ENCODE measurements at regions not wholly inside any gene's neighbourhood (a gene's known extent, or its start where the extent isn't known, plus 50 kb on each side); places are given as distances from the start of the nearest gene placed in this dataset.

DNA sequence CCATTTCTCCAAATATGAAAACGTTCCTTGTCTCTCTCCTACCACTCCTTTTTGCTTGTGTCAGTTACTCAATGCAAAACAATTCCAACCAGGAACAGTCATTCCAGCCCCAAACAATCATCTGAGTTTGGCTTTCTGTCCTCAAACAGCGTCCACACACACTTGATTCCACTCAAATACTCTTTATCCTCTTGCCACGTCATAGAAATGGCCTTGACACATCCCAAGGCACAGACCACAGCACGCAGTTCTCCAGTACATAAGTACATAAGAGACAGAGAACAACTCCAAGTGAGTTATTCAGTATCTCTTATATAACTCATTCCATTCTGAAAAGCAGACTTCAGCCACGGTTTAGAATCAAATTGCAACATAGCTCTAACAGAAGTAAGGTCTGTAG, 299.2 kb downstream of the RPS29 start:
- TF ChIP-seq, protein P1, sequence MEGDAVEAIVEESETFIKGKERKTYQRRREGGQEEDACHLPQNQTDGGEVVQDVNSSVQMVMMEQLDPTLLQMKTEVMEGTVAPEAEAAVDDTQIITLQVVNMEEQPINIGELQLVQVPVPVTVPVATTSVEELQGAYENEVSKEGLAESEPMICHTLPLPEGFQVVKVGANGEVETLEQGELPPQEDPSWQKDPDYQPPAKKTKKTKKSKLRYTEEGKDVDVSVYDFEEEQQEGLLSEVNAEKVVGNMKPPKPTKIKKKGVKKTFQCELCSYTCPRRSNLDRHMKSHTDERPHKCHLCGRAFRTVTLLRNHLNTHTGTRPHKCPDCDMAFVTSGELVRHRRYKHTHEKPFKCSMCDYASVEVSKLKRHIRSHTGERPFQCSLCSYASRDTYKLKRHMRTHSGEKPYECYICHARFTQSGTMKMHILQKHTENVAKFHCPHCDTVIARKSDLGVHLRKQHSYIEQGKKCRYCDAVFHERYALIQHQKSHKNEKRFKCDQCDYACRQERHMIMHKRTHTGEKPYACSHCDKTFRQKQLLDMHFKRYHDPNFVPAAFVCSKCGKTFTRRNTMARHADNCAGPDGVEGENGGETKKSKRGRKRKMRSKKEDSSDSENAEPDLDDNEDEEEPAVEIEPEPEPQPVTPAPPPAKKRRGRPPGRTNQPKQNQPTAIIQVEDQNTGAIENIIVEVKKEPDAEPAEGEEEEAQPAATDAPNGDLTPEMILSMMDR (IDR thresholded peaks at IDR 0.05; ENCODE audit: low read depth, low read length) = no peak
- H3K27ac ChIP-seq (ENCODE audit: low read depth, low read length) = no peak overlapping the region
- no peaks in the 10 kb centered on the region for H3K27me3 ChIP-seq (ENCODE audit: control insufficient read depth, insufficient read depth, low read length)
- CTCF ChIA-PET = no interaction called here
- H3K4me3 ChIP-seq (ENCODE audit: low read depth, low read length) = no peak overlapping the region
- no peaks in the 10 kb centered on the region for H3K9me3 ChIP-seq (ENCODE audit: control insufficient read depth, insufficient read depth, low read length)
- no peak for DNase-seq (ENCODE audit: low read depth, low spot score)
- POLR2A ChIA-PET = no interaction called here

GRCh38 chr14:49286257-49286983, 299.8 kb downstream of the RPS29 start:
- H3K4me3 ChIP-seq (ENCODE audit: low read depth, low read length) = no peak overlapping the region
- no peaks in the 10 kb centered on the region for H3K27me3 ChIP-seq (ENCODE audit: control insufficient read depth, insufficient read depth, low read length)
- no peak for DNase-seq (ENCODE audit: low read depth, low spot score)
- TF ChIP-seq, protein P1 (IDR thresholded peaks at IDR 0.05; ENCODE audit: low read depth, low read length) = no peak
- CTCF ChIA-PET = no interaction called here
- POLR2A ChIA-PET = no interaction called here
- H3K27ac ChIP-seq (ENCODE audit: low read depth, low read length) = no peak overlapping the region
- no peaks in the 10 kb centered on the region for H3K9me3 ChIP-seq (ENCODE audit: control insufficient read depth, insufficient read depth, low read length)

- TF ChIP-seq, protein P1 (IDR thresholded peaks at IDR 0.05; ENCODE audit: low read depth, low read length) = no peak
- no peaks in the 10 kb centered on the region for H3K9me3 ChIP-seq (ENCODE audit: control insufficient read depth, insufficient read depth, low read length)
- ChIA-PET CTCF (no interaction called here), POLR2A (no interaction called here)
- no peak overlapping the region for H3K27ac ChIP-seq (ENCODE audit: low read depth, low read length)
- H3K4me3 ChIP-seq (ENCODE audit: low read depth, low read length) = no peak overlapping the region
- DNase-seq (ENCODE audit: low read depth, low spot score) = no peak
- no peaks in the 10 kb centered on the region for H3K27me3 ChIP-seq (ENCODE audit: control insufficient read depth, insufficient read depth, low read length)
These were observed 305.6 kb downstream of the RPS29 start for GRCh38 chr14:49280566-49280965.

GRCh38 chr14:49250517-49250916, 335.7 kb downstream of the RPS29 start:
- no peak overlapping the region for H3K27ac ChIP-seq (ENCODE audit: low read depth, low read length)
- H3K27me3 ChIP-seq (ENCODE audit: control insufficient read depth, insufficient read depth, low read length) = no peaks in the 10 kb centered on the region
- peaks cover 10% of the 10 kb centered on the region for H3K9me3 ChIP-seq (ENCODE audit: control insufficient read depth, insufficient read depth, low read length)
- TF ChIP-seq, protein P1 (IDR thresholded peaks at IDR 0.05; ENCODE audit: low read depth, low read length) = no peak
- CTCF ChIA-PET = interaction anchor here (0.6 kb wide), 1 partner anchor 89 kb away, joined by 3 read pairs; no protein-coding TSS in a partner anchor
- no peak for DNase-seq (ENCODE audit: low read depth, low spot score)
- POLR2A ChIA-PET = no interaction called here
- H3K4me3 ChIP-seq (ENCODE audit: low read depth, low read length) = no peak overlapping the region

- DNase-seq (ENCODE audit: low read depth, low spot score) = no peak
- POLR2A ChIA-PET = no interaction called here
- no peak overlapping the region for H3K27ac ChIP-seq (ENCODE audit: low read depth, low read length)
- CTCF ChIA-PET = interaction anchor here (0.6 kb wide), 1 partner anchor 88 kb away, joined by 3 read pairs; no protein-coding TSS in a partner anchor
- H3K27me3 ChIP-seq (ENCODE audit: control insufficient read depth, insufficient read depth, low read length) = no peaks in the 10 kb centered on the region
- peaks cover 10% of the 10 kb centered on the region for H3K9me3 ChIP-seq (ENCODE audit: control insufficient read depth, insufficient read depth, low read length)
- TF ChIP-seq, protein P1 (IDR thresholded peaks at IDR 0.05; ENCODE audit: low read depth, low read length) = no peak
- no peak overlapping the region for H3K4me3 ChIP-seq (ENCODE audit: low read depth, low read length)
These were observed 336.1 kb downstream of the RPS29 start for GRCh38 chr14:49250109-49250508.

Measured in AG04450 (cell line).